Heart right ventricle (tissue), 16 donors: ENCODE measurements at regions not wholly inside any gene's neighbourhood (a gene's known extent, or its start where the extent isn't known, plus 50 kb on each side); places are given as distances from the start of the nearest gene placed in this dataset.

Experiments used
- ATAC-seq, 8 donors: fragments of 200-7000 bp; cut with Tn5 transposase; one replicate each; pipeline ENCODE4 v1.9.1; 2020; ENCODE audit warnings: mild to moderate bottlenecking in 8 of 8, moderate library complexity in 8 of 8, moderate number of reproducible peaks in 1 of 8
- DNase-seq, 2 donors: peaks; one replicate each; pipeline ENCODE4 v3.0.0-alpha.2; 2020
- H3K27ac ChIP-seq, 10 donors: fragments of 200-600 bp; sonication (generic) in 2 of 10; one replicate each; pipeline versions ENCODE4 v1.5.0 to v1.8.0; 2020 to 2022; ENCODE audit warnings: mild to moderate bottlenecking in 3 of 10
- H3K27me3 ChIP-seq, 7 donors: fragments of 200-600 bp; one replicate each; pipeline ENCODE4 v1.8.0; 2021 to 2022; ENCODE audit warnings: mild to moderate bottlenecking in 2 of 7
- H3K36me3 ChIP-seq, 9 donors: fragments of 200-600 bp; sonication (generic) in 1 of 9; one replicate each; pipeline versions ENCODE4 v1.5.0 to v1.8.0; 2020 to 2022; ENCODE audit warnings: mild to moderate bottlenecking in 2 of 9
- H3K4me1 ChIP-seq, 9 donors: fragments of 200-600 bp; sonication (generic) in 1 of 9; one replicate each; pipeline versions ENCODE4 v1.5.0 to v1.8.0; 2020 to 2022; ENCODE audit warnings: mild to moderate bottlenecking in 4 of 9
- H3K4me3 ChIP-seq, 10 donors: fragments of 200-600 bp; sonication (generic) in 2 of 10; one replicate each; pipeline versions ENCODE4 v1.5.0 to v1.8.0; 2020 to 2022; ENCODE audit warnings: mild to moderate bottlenecking in 7 of 10, moderate library complexity in 2 of 10
- H3K9me3 ChIP-seq, 11 donors: fragments of 200-600 bp in 10 of 11; sonication (generic) in 2 of 11; one replicate each; pipeline versions ENCODE4 v1.5.0 to v1.8.0; 2013 to 2022; ENCODE audit warnings: mild to moderate bottlenecking in 2 of 11, control low read depth in 1 of 11, moderate library complexity in 1 of 11
- CTCF ChIP-seq, 9 donors: fragments of 200-600 bp; sonication (generic) in 2 of 9; IDR thresholded peaks; one replicate each; pipeline versions ENCODE4 v1.5.0 to v1.8.0; 2021 to 2022; ENCODE audit warnings: antibody characterized with exemption in 9 of 9, mild to moderate bottlenecking in 5 of 9, moderate library complexity in 1 of 9
- WGBS, 2 donors: extraction: QIAGEN DNeasy Blood & Tissue Kit; methylation state at CpG; one replicate each; pipeline ENCODE4 v1.1.7; 2013; ENCODE audit warnings: inconsistent platforms in 1 of 2; 5-methylcytosine and 5-hydroxymethylcytosine counted together
- intact Hi-C, 10 donors: fragments of 100-400 bp; cut with DNase I; formaldehyde crosslinking; loops; one replicate each; pipeline versions ENCODE4 v1.11.1 to v1.14.2; 2022
- donor health status: Arrhythmogenic right ventricular cardiomyopathy.
- donor health status: ischemic (EF 13 %, LVEDD 7.1; RV severe dilation, severe dysfunction).
- donor health status: healthy with polysubstance abuse.
- donor health status: DM: no; HTN: yes; CAD: no.
- donor health status: DM: no; HTN: no; CAD: no.
- donor health status: ischemic (EF 25% LVEDD 6.9; RV normal size, moderate dysfunction).
- donor health status: ischemic (EF 25% LVEDD 5.7; RV mildly dilated, moderate dysfunction).
- donor health status: healthy.
- donor health status: DM: yes; HTN: yes; CAD: no.
- donor health status: Ischemic cardiomyopathy.
- donor health status: ischemic (EF 35%, LVEDD 5.7; RV mildly dilated, moderate dysfunction).
- donor health status: nonischemic (EF 11% LVEDD 7.7; RV severe dilation, severe dysfunction).
- donor health status: DM: yes; HTN: yes; CAD: no.
- donor health status: PGD.
- donor health status: ischemic (EF 29% LVEDD 5.4; RV normal size, mild dysfunction).
- donor health status: nonischemic (EF 23%, LVEDD 6.1; RV moderate dilation, normal function).

- DNase-seq = no peak
- Histone ChIP-seq H3K36me3 (no peaks in the 10 kb centered on the region), H3K9me3 (peaks cover 0 to 6% (median 0%) of the 10 kb centered on the region in 11 donors), H3K4me1 (no peaks in the 10 kb centered on the region), H3K4me3 (no peak overlapping the region), H3K27ac (no peak overlapping the region), H3K27me3 (peaks cover 0 to 23% (median 0%) of the 10 kb centered on the region in 7 donors)
- WGBS, 2 donors = 51 to 55% methylated on average over 1 of the region's 1 CpG
- no peak for ATAC-seq
- no peak for TF ChIP-seq CTCF (IDR thresholded peaks at IDR 0.05)
- intact Hi-C loops = loop anchor here in 1 of 10 donors (10.0 kb wide), 1 partner anchor 144 kb away; no protein-coding TSS in a partner anchor
Measured at GRCh38 chr12:115770643-115771042, 506.9 kb downstream of the MED13L start.

DNA sequence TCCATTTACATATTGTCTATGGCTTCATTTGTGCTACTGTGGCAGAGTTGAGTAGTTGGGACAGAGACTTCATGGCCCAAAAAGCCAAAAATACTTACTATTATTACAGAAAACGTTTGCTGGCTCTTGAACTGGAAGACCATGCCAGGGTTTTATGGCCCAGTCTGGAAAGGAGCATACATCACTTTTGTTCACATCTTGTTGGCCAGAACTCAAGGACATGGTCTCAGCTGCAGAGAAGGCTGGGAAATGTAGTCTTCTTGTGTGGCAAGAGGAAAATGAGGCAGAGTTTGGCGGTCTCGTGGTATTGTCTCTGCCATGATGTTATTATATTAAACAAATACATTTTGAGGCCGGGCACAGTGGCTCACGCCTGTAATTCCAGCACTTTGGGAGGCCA, 509.6 kb downstream of the MED13L start:
- H3K27me3 ChIP-seq = peaks cover 0 to 31% (median under 1%) of the 10 kb centered on the region in 7 donors
- no peak overlapping the region for H3K4me3 ChIP-seq
- DNase-seq (no peak), ATAC-seq (no peak)
- H3K27ac ChIP-seq = no peak overlapping the region
- 74 to 82% methylated on average over 5 of the region's 5 CpGs for WGBS, 2 donors
- H3K4me1 ChIP-seq = no peaks in the 10 kb centered on the region
- H3K36me3 ChIP-seq = no peaks in the 10 kb centered on the region
- intact Hi-C loops = loop anchor here in 1 of 10 donors (10.0 kb wide), 1 partner anchor 147 kb away; no protein-coding TSS in a partner anchor
- TF ChIP-seq CTCF (IDR thresholded peaks at IDR 0.05) = no peak
- H3K9me3 ChIP-seq = no peaks in the 10 kb centered on the region

DNA sequence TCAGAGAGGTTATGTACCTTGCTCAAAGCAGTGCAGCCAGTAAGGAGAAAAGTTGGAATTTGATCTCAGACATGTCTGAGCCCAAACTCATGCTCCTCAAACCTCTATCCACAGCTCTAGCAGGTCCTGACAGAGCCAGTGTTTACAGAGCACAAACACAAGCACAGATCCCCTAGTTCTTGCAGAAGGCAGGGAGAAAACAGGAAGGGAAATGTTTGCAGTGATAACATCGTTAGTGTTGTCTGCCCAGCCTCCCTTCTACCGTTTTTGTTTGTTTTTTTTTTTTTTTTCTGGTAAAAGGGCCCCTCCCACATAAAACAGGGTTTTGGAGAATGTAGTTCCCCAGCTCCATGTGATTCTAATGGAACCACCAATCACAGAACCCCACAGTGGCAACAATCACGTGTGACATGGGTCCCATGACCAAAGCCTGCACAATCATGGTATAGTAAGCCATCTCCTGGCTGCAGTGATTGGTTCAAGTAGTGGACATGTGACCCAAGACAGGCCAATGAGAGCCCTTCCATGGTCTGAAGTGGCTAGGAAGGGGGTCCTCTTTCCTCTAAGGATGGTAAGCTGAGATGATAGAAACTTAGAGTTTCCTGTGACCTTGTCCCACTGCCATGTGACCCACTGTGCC, 513.4 kb downstream of the MED13L start:
- H3K4me3 ChIP-seq = no peak overlapping the region
- no peak for TF ChIP-seq CTCF (IDR thresholded peaks at IDR 0.05)
- H3K27me3 ChIP-seq = peaks cover 0 to 46% (median 5%) of the 10 kb centered on the region in 7 donors
- no peak overlapping the region for H3K27ac ChIP-seq
- no peaks in the 10 kb centered on the region for H3K4me1 ChIP-seq
- no peaks in the 10 kb centered on the region for H3K9me3 ChIP-seq
- 27 to 36% methylated on average over 3 of the region's 3 CpGs for WGBS, 2 donors
- intact Hi-C loops = loop anchor here in 2 of 10 donors (5.0 to 10.0 kb wide), 2 partner anchors 151 to 153 kb away; no protein-coding TSS in a partner anchor
- DNase-seq (no peak), ATAC-seq (no peak)
- H3K36me3 ChIP-seq = no peaks in the 10 kb centered on the region

DNA sequence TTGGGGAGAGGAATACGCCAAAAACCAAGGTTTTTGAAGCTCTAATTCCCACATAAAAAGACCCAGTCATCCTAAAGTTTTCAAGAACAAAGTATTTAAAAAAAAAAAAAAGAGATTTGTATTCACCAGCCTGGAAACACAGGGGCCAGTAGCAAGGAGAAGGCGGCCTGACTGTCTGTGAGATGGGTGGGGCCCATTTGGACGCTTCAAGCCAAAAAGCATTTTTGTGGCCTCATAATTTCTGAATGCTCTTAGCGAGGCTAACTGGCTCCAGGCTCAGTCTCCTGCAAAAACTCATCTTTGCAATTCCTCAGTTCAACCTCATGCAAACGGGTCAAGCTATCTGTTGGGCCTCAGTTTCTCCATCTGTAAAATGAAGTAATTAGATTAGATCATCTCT, 514.1 kb downstream of the MED13L start:
- no peak for ATAC-seq
- H3K27ac ChIP-seq = no peak overlapping the region
- WGBS, 2 donors = 74 to 82% methylated on average over 5 of the region's 5 CpGs
- intact Hi-C loops = loop anchor here in 2 of 10 donors (5.0 to 10.0 kb wide), 2 partner anchors 151 to 154 kb away; no protein-coding TSS in a partner anchor
- no peak for TF ChIP-seq CTCF (IDR thresholded peaks at IDR 0.05)
- no peak overlapping the region for H3K4me3 ChIP-seq
- H3K36me3 ChIP-seq = no peaks in the 10 kb centered on the region
- H3K9me3 ChIP-seq = no peaks in the 10 kb centered on the region
- no peaks in the 10 kb centered on the region for H3K4me1 ChIP-seq
- peaks cover 0 to 49% (median 6%) of the 10 kb centered on the region in 7 donors for H3K27me3 ChIP-seq
- no peak for DNase-seq
